ENCODE measurements at regions not wholly inside any gene's neighbourhood (a gene's known extent, or its start where the extent isn't known, plus 50 kb on each side); places are given as distances from the start of the nearest gene placed in this dataset.

DNA sequence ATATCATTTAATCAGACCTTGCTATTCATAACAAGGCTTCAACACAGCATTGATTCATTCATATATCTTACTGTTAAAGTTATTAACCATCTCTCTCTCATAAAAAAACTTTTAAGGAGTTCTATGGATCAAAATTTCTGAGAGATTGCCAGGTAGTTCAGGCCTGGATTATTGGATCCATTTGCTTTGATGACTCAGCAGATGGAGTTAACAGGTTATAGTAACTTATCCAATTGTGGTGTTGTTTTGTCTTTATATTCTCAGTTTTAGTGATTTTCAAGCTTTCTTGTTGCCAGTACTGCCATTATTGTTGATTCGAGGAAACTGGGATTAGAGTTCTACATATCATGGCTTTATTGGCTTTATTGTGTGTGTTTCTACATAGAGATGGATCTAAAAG lies 195.7 kb upstream of the MMADHC start:
- TF ChIP-seq, protein P1, sequence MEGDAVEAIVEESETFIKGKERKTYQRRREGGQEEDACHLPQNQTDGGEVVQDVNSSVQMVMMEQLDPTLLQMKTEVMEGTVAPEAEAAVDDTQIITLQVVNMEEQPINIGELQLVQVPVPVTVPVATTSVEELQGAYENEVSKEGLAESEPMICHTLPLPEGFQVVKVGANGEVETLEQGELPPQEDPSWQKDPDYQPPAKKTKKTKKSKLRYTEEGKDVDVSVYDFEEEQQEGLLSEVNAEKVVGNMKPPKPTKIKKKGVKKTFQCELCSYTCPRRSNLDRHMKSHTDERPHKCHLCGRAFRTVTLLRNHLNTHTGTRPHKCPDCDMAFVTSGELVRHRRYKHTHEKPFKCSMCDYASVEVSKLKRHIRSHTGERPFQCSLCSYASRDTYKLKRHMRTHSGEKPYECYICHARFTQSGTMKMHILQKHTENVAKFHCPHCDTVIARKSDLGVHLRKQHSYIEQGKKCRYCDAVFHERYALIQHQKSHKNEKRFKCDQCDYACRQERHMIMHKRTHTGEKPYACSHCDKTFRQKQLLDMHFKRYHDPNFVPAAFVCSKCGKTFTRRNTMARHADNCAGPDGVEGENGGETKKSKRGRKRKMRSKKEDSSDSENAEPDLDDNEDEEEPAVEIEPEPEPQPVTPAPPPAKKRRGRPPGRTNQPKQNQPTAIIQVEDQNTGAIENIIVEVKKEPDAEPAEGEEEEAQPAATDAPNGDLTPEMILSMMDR (IDR thresholded peaks at IDR 0.05): no peak
- TF ChIP-seq POLR2AphosphoS5 (IDR thresholded peaks at IDR 0.05): no peak
- TF ChIP-seq EP300 (IDR thresholded peaks at IDR 0.05): no peak

Measured in suprapubic skin (tissue), 4 donors.